Naive thymus-derived CD4-positive, alpha-beta T cell (primary cell): ENCODE measurements at regions not wholly inside any gene's neighbourhood (a gene's known extent, or its start where the extent isn't known, plus 50 kb on each side); places are given as distances from the start of the nearest gene placed in this dataset.

ENCODE experiments used
- ATAC-seq: fragments of 150-1000 bp; cut with Tn5 transposase; 2 replicates; pipeline ENCODE4 v1.10.0; 2021; ENCODE audit warnings: mild to moderate bottlenecking, moderate library complexity
- CTCF ChIA-PET: fragments of 350-600 bp; sonication (Branson Sonifier 250); formaldehyde crosslinking; loops from one replicate; lab custom pipeline; 2021; ENCODE audit warnings: antibody characterized with exemption; lab: Charles Lee
- POLR2A ChIA-PET: fragments of 350-600 bp; sonication (Branson Sonifier 250); formaldehyde crosslinking; loops from one replicate; lab custom pipeline; 2021; ENCODE audit warnings: antibody characterized with exemption, inconsistent platforms; lab: Charles Lee
- DNase-seq, 9 donors: peaks; one replicate each; pipeline versions ENCODE4 v3.0.0 to v3.0.0-alpha.2; 2020 to 2022; ENCODE audit warnings: mixed read lengths in 1 of 9
- H3K27ac ChIP-seq: one replicate; pipeline ENCODE4 v1.7.0; 2013; ENCODE audit warnings: mild to moderate bottlenecking, low read depth, low read length, moderate library complexity
- H3K27me3 ChIP-seq, 2 donors: one replicate each; pipeline ENCODE4 v1.7.0; 2013; ENCODE audit warnings: low read length in 2 of 2, mild to moderate bottlenecking in 2 of 2, moderate library complexity in 2 of 2; ENCODE audit not compliant: control insufficient read depth in 2 of 2, insufficient read depth in 2 of 2
- H3K36me3 ChIP-seq, 3 experiments: 1 replicate in 2 of 3; 2 replicates in 1 of 3; pipeline ENCODE4 v1.7.0; 2013; ENCODE audit warnings: low read length in 3 of 3, mild to moderate bottlenecking in 3 of 3, moderate library complexity in 1 of 3; ENCODE audit not compliant: insufficient read depth in 3 of 3, control insufficient read depth in 2 of 3
- H3K4me1 ChIP-seq, 2 donors: one replicate each; pipeline ENCODE4 v1.7.0; 2013; ENCODE audit warnings: low read length in 2 of 2, mild to moderate bottlenecking in 2 of 2, moderate library complexity in 1 of 2; ENCODE audit not compliant: control insufficient read depth in 2 of 2, insufficient read depth in 2 of 2
- H3K4me3 ChIP-seq: 2 replicates; pipeline ENCODE4 v1.7.0; 2013; ENCODE audit warnings: mild to moderate bottlenecking, low read length
- H3K9me3 ChIP-seq, 3 experiments: 1 replicate in 2 of 3; 2 replicates in 1 of 3; pipeline ENCODE4 v1.7.0; 2013; ENCODE audit warnings: low read length in 3 of 3; ENCODE audit not compliant: control insufficient read depth in 2 of 3
- H3K27ac Mint-ChIP-seq, 9 donors: one replicate each; pipeline ENCODE4 v1.8.0; 2020 to 2022; ENCODE audit warnings: mixed read lengths in 9 of 9, mild to moderate bottlenecking in 8 of 9, moderate library complexity in 5 of 9, inconsistent platforms in 2 of 9
- H3K27me3 Mint-ChIP-seq, 5 donors: one replicate each; pipeline ENCODE4 v1.8.0; 2021 to 2022; ENCODE audit warnings: mixed read lengths in 5 of 5, mild to moderate bottlenecking in 1 of 5
- H3K36me3 Mint-ChIP-seq, 5 donors: one replicate each; pipeline ENCODE4 v1.8.0; 2020 to 2022; ENCODE audit warnings: mixed read lengths in 5 of 5, mild to moderate bottlenecking in 3 of 5, inconsistent platforms in 1 of 5
- H3K4me1 Mint-ChIP-seq, 7 donors: one replicate each; pipeline ENCODE4 v1.8.0; 2020 to 2022; ENCODE audit warnings: mixed read lengths in 7 of 7, mild to moderate bottlenecking in 3 of 7, inconsistent platforms in 1 of 7
- H3K4me3 Mint-ChIP-seq, 10 donors: one replicate each; pipeline ENCODE4 v1.8.0; 2020 to 2022; ENCODE audit warnings: mild to moderate bottlenecking in 10 of 10, mixed read lengths in 10 of 10, moderate library complexity in 6 of 10, inconsistent platforms in 2 of 10
- H3K9me3 Mint-ChIP-seq, 11 donors: one replicate each; pipeline ENCODE4 v1.8.0; 2020 to 2022; ENCODE audit warnings: mixed read lengths in 11 of 11, mild to moderate bottlenecking in 4 of 11, inconsistent platforms in 1 of 11, moderate library complexity in 1 of 11
- intact Hi-C, 2 donors: fragments of 100-400 bp; cut with micrococcal nuclease; formaldehyde crosslinking; loops; one replicate each; pipeline ENCODE4 v1.15.1; 2023

GRCh38 chr9:32837551-32838058, 54.3 kb downstream of the TMEM215 start:
- ATAC-seq (no peak), DNase-seq (no peak)
- ChIA-PET POLR2A (no interaction called here), CTCF (no interaction called here)
- H3K36me3 Mint-ChIP-seq: no peaks in the 10 kb centered on the region
- Histone ChIP-seq H3K4me1 (no peaks in the 10 kb centered on the region), H3K27ac (no peak overlapping the region), H3K36me3 (no peaks in the 10 kb centered on the region), H3K27me3 (no peaks in the 10 kb centered on the region), H3K9me3 (no peaks in the 10 kb centered on the region), H3K4me3 (no peak overlapping the region)
- intact Hi-C loops: no loop called here
- H3K4me3 Mint-ChIP-seq: no peak overlapping the region
- H3K9me3 Mint-ChIP-seq: peaks cover 0 to 3% (median 0%) of the 10 kb centered on the region in 11 donors
- H3K4me1 Mint-ChIP-seq: no peaks in the 10 kb centered on the region
- H3K27me3 Mint-ChIP-seq: peaks cover 0 to 29% (median 5%) of the 10 kb centered on the region in 5 donors
- H3K27ac Mint-ChIP-seq: no peak overlapping the region

- H3K4me3 Mint-ChIP-seq: no peak overlapping the region
- no peaks in the 10 kb centered on the region for H3K36me3 Mint-ChIP-seq
- no peak overlapping the region for H3K4me3 ChIP-seq
- H3K27me3 ChIP-seq: no peaks in the 10 kb centered on the region
- H3K9me3 Mint-ChIP-seq: peaks cover 0 to 3% (median 0%) of the 10 kb centered on the region in 11 donors
- DNase-seq: no peak
- peaks cover 5 to 36% (median 13%) of the 10 kb centered on the region in 5 donors for H3K27me3 Mint-ChIP-seq
- no peak overlapping the region for H3K27ac Mint-ChIP-seq
- no peak overlapping the region for H3K27ac ChIP-seq
- ChIA-PET CTCF (no interaction called here), POLR2A (no interaction called here)
- no peak for ATAC-seq
- no peaks in the 10 kb centered on the region for H3K4me1 Mint-ChIP-seq
- intact Hi-C loops: no loop called here
- no peaks in the 10 kb centered on the region for H3K36me3 ChIP-seq
- H3K4me1 ChIP-seq: no peaks in the 10 kb centered on the region
- H3K9me3 ChIP-seq: no peaks in the 10 kb centered on the region
Measured at GRCh38 chr9:32839013-32839885, 55.9 kb downstream of the TMEM215 start.

GRCh38 chr9:32841314-32841713, 58.0 kb downstream of the TMEM215 start:
- H3K36me3 ChIP-seq: no peaks in the 10 kb centered on the region
- no peaks in the 10 kb centered on the region for H3K4me1 ChIP-seq
- H3K4me1 Mint-ChIP-seq: no peaks in the 10 kb centered on the region
- POLR2A ChIA-PET: no interaction called here
- intact Hi-C loops: no loop called here
- peaks cover 7 to 41% (median 18%) of the 10 kb centered on the region in 5 donors for H3K27me3 Mint-ChIP-seq
- H3K27ac Mint-ChIP-seq: no peak overlapping the region
- H3K4me3 ChIP-seq: no peak overlapping the region
- peaks cover 0 to 4% (median 0%) of the 10 kb centered on the region in 5 donors for H3K36me3 Mint-ChIP-seq
- no peak for DNase-seq
- no peaks in the 10 kb centered on the region for H3K9me3 ChIP-seq
- ATAC-seq: no peak
- H3K27me3 ChIP-seq: no peaks in the 10 kb centered on the region
- no peak overlapping the region for H3K4me3 Mint-ChIP-seq
- H3K9me3 Mint-ChIP-seq: peaks cover 0 to 10% (median 2%) of the 10 kb centered on the region in 11 donors
- CTCF ChIA-PET: no interaction called here
- H3K27ac ChIP-seq: no peak overlapping the region

GRCh38 chr9:32843295-32843694, 60.0 kb downstream of the TMEM215 start:
- no peak for DNase-seq
- Mint-ChIP-seq H3K9me3 (peaks cover 0 to 12% (median 5%) of the 10 kb centered on the region in 11 donors), H3K4me3 (no peak overlapping the region), H3K27ac (no peak overlapping the region), H3K4me1 (no peaks in the 10 kb centered on the region), H3K36me3 (peaks cover 0 to 4% (median 0%) of the 10 kb centered on the region in 5 donors), H3K27me3 (peaks cover 7 to 42% (median 29%) of the 10 kb centered on the region in 5 donors)
- intact Hi-C loops: no loop called here
- H3K27ac ChIP-seq: no peak overlapping the region
- H3K36me3 ChIP-seq: no peaks in the 10 kb centered on the region
- H3K27me3 ChIP-seq: no peaks in the 10 kb centered on the region
- H3K9me3 ChIP-seq: no peaks in the 10 kb centered on the region
- ChIA-PET CTCF (no interaction called here), POLR2A (interaction anchor here (0.7 kb wide), 1 partner anchor 19 kb away, joined by 3 read pairs; no protein-coding TSS in a partner anchor)
- no peaks in the 10 kb centered on the region for H3K4me1 ChIP-seq
- ATAC-seq: no peak
- H3K4me3 ChIP-seq: no peak overlapping the region

GRCh38 chr9:32844259-32844658, 60.9 kb downstream of the TMEM215 start:
- Histone ChIP-seq H3K4me3 (no peak overlapping the region), H3K27me3 (no peaks in the 10 kb centered on the region), H3K4me1 (no peaks in the 10 kb centered on the region), H3K36me3 (no peaks in the 10 kb centered on the region), H3K27ac (no peak overlapping the region), H3K9me3 (no peaks in the 10 kb centered on the region)
- Mint-ChIP-seq H3K27ac (no peak overlapping the region), H3K27me3 (peaks cover 7 to 52% (median 35%) of the 10 kb centered on the region in 5 donors), H3K9me3 (peaks cover 0 to 12% (median 5%) of the 10 kb centered on the region in 11 donors), H3K4me3 (no peak overlapping the region), H3K4me1 (no peaks in the 10 kb centered on the region), H3K36me3 (peaks cover 0 to 4% (median 0%) of the 10 kb centered on the region in 5 donors)
- ChIA-PET POLR2A (no interaction called here), CTCF (interaction anchor here (0.7 kb wide), 1 partner anchor 231 kb away, joined by 4 read pairs; no protein-coding TSS in a partner anchor)
- ATAC-seq (no peak), DNase-seq (no peak)
- intact Hi-C loops: no loop called here

GRCh38 chr9:32854271-32854670, 70.9 kb downstream of the TMEM215 start:
- Mint-ChIP-seq H3K4me3 (no peak overlapping the region), H3K27ac (no peak overlapping the region), H3K36me3 (no peaks in the 10 kb centered on the region), H3K4me1 (no peaks in the 10 kb centered on the region), H3K27me3 (peaks cover 9 to 22% (median 15%) of the 10 kb centered on the region in 5 donors), H3K9me3 (peaks cover 0 to 1% (median 0%) of the 10 kb centered on the region in 11 donors)
- ChIA-PET CTCF (no interaction called here), POLR2A (no interaction called here)
- H3K4me3 ChIP-seq: no peak overlapping the region
- intact Hi-C loops: no loop called here
- H3K4me1 ChIP-seq: no peaks in the 10 kb centered on the region
- H3K36me3 ChIP-seq: no peaks in the 10 kb centered on the region
- H3K27ac ChIP-seq: no peak overlapping the region
- H3K9me3 ChIP-seq: no peaks in the 10 kb centered on the region
- no peak for DNase-seq
- no peak for ATAC-seq
- H3K27me3 ChIP-seq: no peaks in the 10 kb centered on the region
